Activated naive CD4-positive, alpha-beta T cell treated with anti-CD3 and anti-CD28 coated beads for 36 hours (primary cell): ENCODE measurements at regions not wholly inside any gene's neighbourhood (a gene's known extent, or its start where the extent isn't known, plus 50 kb on each side); places are given as distances from the start of the nearest gene placed in this dataset.
A peak's percentile ranks its signal among the peaks of the same experiment; 100 is the strongest.

Experiments used
- CTCF ChIA-PET: fragments of 350-600 bp; sonication (Branson Sonifier 250); formaldehyde crosslinking; loops from one replicate; lab custom pipeline; 2021; ENCODE audit warnings: antibody characterized with exemption; lab: Charles Lee
- DNase-seq: peaks from one replicate; pipeline ENCODE4 v3.0.0-alpha.2; 2020
- H3K27ac Mint-ChIP-seq: one replicate; pipeline ENCODE4 v1.8.0; 2021; ENCODE audit warnings: mild to moderate bottlenecking, mixed read lengths
- H3K27me3 Mint-ChIP-seq: one replicate; pipeline ENCODE4 v1.8.0; 2021; ENCODE audit warnings: low read depth, mixed read lengths
- H3K36me3 Mint-ChIP-seq: one replicate; pipeline ENCODE4 v1.8.0; 2021; ENCODE audit warnings: low read depth, mixed read lengths
- H3K4me1 Mint-ChIP-seq: one replicate; pipeline ENCODE4 v1.8.0; 2021; ENCODE audit warnings: low read depth, mixed read lengths
- H3K4me3 Mint-ChIP-seq: one replicate; pipeline ENCODE4 v1.8.0; 2021; ENCODE audit warnings: mild to moderate bottlenecking, moderate library complexity, mixed read lengths
- H3K9me3 Mint-ChIP-seq: one replicate; pipeline ENCODE4 v1.8.0; 2021; ENCODE audit warnings: mixed read lengths
- intact Hi-C: fragments of 100-400 bp; cut with micrococcal nuclease; formaldehyde crosslinking; loops from one replicate; pipeline ENCODE4 v1.15.1; 2023

DNA sequence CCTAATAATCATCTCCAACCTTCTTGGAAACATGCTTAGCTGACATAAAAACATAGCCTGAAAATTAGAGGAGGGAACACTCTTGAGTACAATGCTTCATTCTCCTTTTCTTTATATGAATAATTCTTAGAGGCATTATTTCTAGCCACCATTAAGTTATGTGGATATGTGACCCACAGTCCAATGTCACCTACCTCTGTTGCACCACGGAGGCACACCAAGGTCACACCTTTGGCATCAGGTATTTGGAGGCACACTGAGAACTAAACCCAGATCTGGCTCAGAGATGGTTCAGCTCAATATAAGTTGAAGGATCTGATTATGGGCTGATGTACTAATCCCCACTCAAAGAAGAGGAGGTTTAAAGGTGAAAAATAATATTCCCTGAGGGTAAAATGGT, 385.1 kb downstream of the POM121L12 start:
- Mint-ChIP-seq H3K9me3 (peaks cover 21% of the 10 kb centered on the region), H3K4me1 (no peaks in the 10 kb centered on the region), H3K27me3 (no peaks in the 10 kb centered on the region), H3K27ac (no peak overlapping the region), H3K4me3 (no peak overlapping the region), H3K36me3 (no peaks in the 10 kb centered on the region)
- DNase-seq: no peak
- intact Hi-C loops: no loop called here
- CTCF ChIA-PET: no interaction called here

GRCh38 chr7:53422291-53422690, 386.9 kb downstream of the POM121L12 start:
- no peak overlapping the region for H3K4me3 Mint-ChIP-seq
- peaks cover 12% of the 10 kb centered on the region for H3K9me3 Mint-ChIP-seq
- H3K4me1 Mint-ChIP-seq: no peaks in the 10 kb centered on the region
- H3K27me3 Mint-ChIP-seq: no peaks in the 10 kb centered on the region
- no peak overlapping the region for H3K27ac Mint-ChIP-seq
- CTCF ChIA-PET: no interaction called here
- no peak for DNase-seq
- no peaks in the 10 kb centered on the region for H3K36me3 Mint-ChIP-seq
- intact Hi-C loops: no loop called here

GRCh38 chr7:53426145-53426750, 390.8 kb downstream of the POM121L12 start:
- H3K9me3 Mint-ChIP-seq: peaks cover 5% of the 10 kb centered on the region
- CTCF ChIA-PET: no interaction called here
- no peaks in the 10 kb centered on the region for H3K36me3 Mint-ChIP-seq
- no peak overlapping the region for H3K4me3 Mint-ChIP-seq
- no peaks in the 10 kb centered on the region for H3K27me3 Mint-ChIP-seq
- no peak for DNase-seq
- intact Hi-C loops: no loop called here
- peak overlapping the region; percentile 29 for H3K27ac Mint-ChIP-seq
- H3K4me1 Mint-ChIP-seq: no peaks in the 10 kb centered on the region

GRCh38 chr7:53428045-53428444, 392.6 kb downstream of the POM121L12 start:
- H3K4me3 Mint-ChIP-seq: no peak overlapping the region
- no peaks in the 10 kb centered on the region for H3K27me3 Mint-ChIP-seq
- peaks cover 5% of the 10 kb centered on the region for H3K9me3 Mint-ChIP-seq
- intact Hi-C loops: no loop called here
- no peaks in the 10 kb centered on the region for H3K36me3 Mint-ChIP-seq
- no peaks in the 10 kb centered on the region for H3K4me1 Mint-ChIP-seq
- no peak for DNase-seq
- CTCF ChIA-PET: no interaction called here
- H3K27ac Mint-ChIP-seq: no peak overlapping the region

- CTCF ChIA-PET: no interaction called here
- Mint-ChIP-seq H3K4me1 (no peaks in the 10 kb centered on the region), H3K36me3 (no peaks in the 10 kb centered on the region), H3K27me3 (no peaks in the 10 kb centered on the region), H3K4me3 (no peak overlapping the region), H3K9me3 (peaks cover 6% of the 10 kb centered on the region), H3K27ac (no peak overlapping the region)
- no peak for DNase-seq
- intact Hi-C loops: no loop called here
Measured at GRCh38 chr7:53431901-53432300, 396.5 kb downstream of the POM121L12 start.

- H3K4me1 Mint-ChIP-seq: no peaks in the 10 kb centered on the region
- intact Hi-C loops: no loop called here
Measured at GRCh38 chr7:53437336-53437735, 401.9 kb downstream of the POM121L12 start.

DNA sequence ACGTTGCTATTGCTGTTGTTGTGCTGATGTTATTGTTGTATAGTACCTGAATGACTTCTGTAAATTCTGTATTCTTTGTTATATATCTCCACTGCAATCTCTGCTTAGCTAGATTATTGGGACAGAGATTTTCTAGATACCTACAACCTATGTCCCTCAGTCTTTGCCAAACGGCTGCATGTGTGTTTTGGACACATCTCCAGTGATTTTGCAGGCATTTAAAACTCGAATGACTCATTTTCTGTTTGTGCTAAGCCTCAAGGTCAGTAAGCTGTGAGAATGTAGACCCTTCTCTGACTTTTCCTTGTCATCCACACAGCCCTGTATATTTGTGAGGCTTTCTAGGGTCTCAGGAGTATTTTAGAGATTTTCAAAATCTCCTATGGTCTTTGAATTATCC, 410.7 kb downstream of the POM121L12 start:
- Mint-ChIP-seq H3K9me3 (peaks cover 10% of the 10 kb centered on the region), H3K27ac (no peak overlapping the region), H3K4me1 (no peaks in the 10 kb centered on the region), H3K36me3 (no peaks in the 10 kb centered on the region), H3K4me3 (no peak overlapping the region), H3K27me3 (no peaks in the 10 kb centered on the region)
- intact Hi-C loops: no loop called here
- CTCF ChIA-PET: no interaction called here
- DNase-seq: no peak

More at GRCh38 chr7:53437336-53437735, 401.9 kb downstream of the POM121L12 start:
- H3K9me3 Mint-ChIP-seq: peaks cover 5% of the 10 kb centered on the region
- DNase-seq: no peak
- no peaks in the 10 kb centered on the region for H3K27me3 Mint-ChIP-seq
- no peak overlapping the region for H3K27ac Mint-ChIP-seq
- CTCF ChIA-PET: no interaction called here
- H3K4me3 Mint-ChIP-seq: no peak overlapping the region
- no peaks in the 10 kb centered on the region for H3K36me3 Mint-ChIP-seq

DNA sequence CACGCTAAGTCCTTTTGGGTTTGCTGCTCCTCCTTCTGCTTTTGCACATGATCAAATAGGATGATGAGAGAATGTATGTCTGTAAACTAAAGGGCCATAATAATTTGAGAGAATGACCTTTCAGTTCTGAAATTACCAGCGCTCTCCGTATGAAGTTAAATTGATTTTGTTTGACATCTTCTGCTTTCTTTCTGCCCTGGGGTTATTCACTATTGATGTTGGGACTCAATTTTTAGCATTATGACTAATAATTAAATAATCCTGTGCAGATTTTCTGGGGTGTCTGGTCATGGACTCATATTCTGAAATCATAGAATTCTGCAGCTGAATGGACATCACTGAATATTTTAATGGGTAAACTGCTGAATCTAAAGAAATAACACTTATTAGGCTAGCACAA, 423.2 kb downstream of the POM121L12 start:
- Mint-ChIP-seq H3K4me3 (no peak overlapping the region), H3K36me3 (no peaks in the 10 kb centered on the region), H3K27ac (no peak overlapping the region), H3K27me3 (no peaks in the 10 kb centered on the region), H3K9me3 (peaks cover 4% of the 10 kb centered on the region), H3K4me1 (no peaks in the 10 kb centered on the region)
- intact Hi-C loops: no loop called here
- no peak for DNase-seq
- CTCF ChIA-PET: no interaction called here

DNA sequence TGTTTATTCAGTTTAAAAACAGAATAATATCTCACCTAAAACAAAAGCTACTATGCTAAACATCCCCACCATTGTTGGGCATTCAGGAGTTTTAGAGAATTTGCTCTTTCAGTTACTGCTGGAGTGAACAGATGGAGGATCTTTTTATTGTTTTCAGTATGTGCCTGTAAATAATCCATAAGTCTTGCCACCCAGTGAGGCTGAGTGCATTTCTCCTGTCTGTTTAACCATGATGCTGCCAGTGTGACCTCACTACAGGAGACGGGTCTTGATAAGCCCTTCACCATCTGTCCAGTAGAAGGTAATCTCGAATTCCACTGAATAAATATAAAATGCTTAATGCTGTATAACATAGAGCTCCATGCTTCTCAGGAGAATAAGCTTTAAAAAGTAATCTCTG, 430.9 kb downstream of the POM121L12 start:
- no peak for DNase-seq
- H3K4me1 Mint-ChIP-seq: no peaks in the 10 kb centered on the region
- intact Hi-C loops: no loop called here
- H3K27me3 Mint-ChIP-seq: no peaks in the 10 kb centered on the region
- H3K36me3 Mint-ChIP-seq: no peaks in the 10 kb centered on the region
- CTCF ChIA-PET: interaction anchor here (0.6 kb wide), 1 partner anchor 496 kb away, joined by 3 read pairs; no protein-coding TSS in a partner anchor
- H3K9me3 Mint-ChIP-seq: peaks cover 17% of the 10 kb centered on the region
- H3K4me3 Mint-ChIP-seq: no peak overlapping the region
- no peak overlapping the region for H3K27ac Mint-ChIP-seq

GRCh38 chr7:53470336-53470970, 435.0 kb downstream of the POM121L12 start:
- Mint-ChIP-seq H3K9me3 (peaks cover 9% of the 10 kb centered on the region), H3K4me1 (no peaks in the 10 kb centered on the region), H3K36me3 (no peaks in the 10 kb centered on the region), H3K4me3 (no peak overlapping the region), H3K27me3 (no peaks in the 10 kb centered on the region), H3K27ac (no peak overlapping the region)
- intact Hi-C loops: no loop called here
- CTCF ChIA-PET: no interaction called here
- DNase-seq: no peak

DNA sequence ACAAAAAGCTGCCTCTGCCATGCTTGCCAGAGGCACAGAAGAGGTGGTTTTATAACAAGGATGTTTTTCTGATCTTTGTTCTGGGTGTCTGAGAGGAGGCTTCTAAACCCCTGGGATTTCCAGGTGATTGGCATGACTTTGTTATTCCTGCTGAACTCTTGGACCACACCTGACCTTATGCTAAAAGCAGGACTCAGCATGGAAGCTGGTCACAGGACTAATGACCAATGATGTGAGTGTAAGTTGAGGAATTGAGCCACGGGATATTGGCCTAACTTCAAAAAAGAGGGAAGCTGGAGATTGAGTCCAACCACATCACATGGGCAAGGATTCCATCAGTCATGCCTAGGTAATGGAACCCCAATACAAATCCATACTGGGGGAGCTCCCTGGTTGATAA, 437.9 kb downstream of the POM121L12 start:
- intact Hi-C loops: no loop called here
- H3K27ac Mint-ChIP-seq: no peak overlapping the region
- H3K9me3 Mint-ChIP-seq: peaks cover 8% of the 10 kb centered on the region
- no peaks in the 10 kb centered on the region for H3K36me3 Mint-ChIP-seq
- DNase-seq: no peak
- CTCF ChIA-PET: no interaction called here
- H3K27me3 Mint-ChIP-seq: no peaks in the 10 kb centered on the region
- H3K4me3 Mint-ChIP-seq: no peak overlapping the region
- no peaks in the 10 kb centered on the region for H3K4me1 Mint-ChIP-seq

DNA sequence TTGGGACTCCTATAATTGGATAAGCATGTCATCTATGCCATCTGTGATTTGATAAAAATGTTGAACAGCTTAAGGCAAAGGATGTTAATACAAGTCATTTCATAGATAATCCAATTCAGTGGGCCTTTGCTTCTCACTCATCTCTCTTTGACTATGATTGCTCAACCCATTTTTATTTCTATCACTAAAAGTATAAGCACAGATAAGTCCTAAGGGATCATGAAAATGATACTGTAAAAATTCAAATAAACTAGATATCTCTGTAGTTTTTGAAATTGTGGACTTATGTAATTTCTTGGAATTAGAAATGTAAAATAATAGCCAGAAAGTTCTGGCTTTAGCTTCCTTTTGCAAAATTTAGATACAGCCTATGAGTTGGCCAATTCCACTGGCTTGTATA, 440.3 kb downstream of the POM121L12 start:
- Mint-ChIP-seq H3K9me3 (peaks cover 12% of the 10 kb centered on the region), H3K4me1 (no peaks in the 10 kb centered on the region), H3K4me3 (no peak overlapping the region), H3K27ac (no peak overlapping the region), H3K36me3 (no peaks in the 10 kb centered on the region), H3K27me3 (no peaks in the 10 kb centered on the region)
- intact Hi-C loops: no loop called here
- CTCF ChIA-PET: no interaction called here
- no peak for DNase-seq

DNA sequence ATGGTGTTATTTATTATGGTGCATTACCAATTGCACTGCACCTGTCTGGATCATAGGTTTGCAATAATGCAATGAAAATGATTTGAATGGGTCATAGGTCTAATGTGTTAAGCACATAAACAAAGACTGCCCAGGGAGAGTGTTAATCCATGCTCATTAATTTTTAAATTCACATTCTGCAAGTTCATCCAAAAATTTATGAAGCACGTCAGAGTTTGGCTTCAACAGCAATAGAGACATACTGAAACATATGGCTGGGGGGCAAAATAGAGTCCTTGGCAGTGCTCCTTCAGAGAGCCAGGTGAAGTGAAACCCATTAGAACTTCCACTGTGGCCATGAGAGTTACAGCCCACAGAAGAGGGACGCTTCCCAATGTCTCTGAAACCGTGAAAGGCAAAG, 441.1 kb downstream of the POM121L12 start:
- H3K27ac Mint-ChIP-seq: no peak overlapping the region
- CTCF ChIA-PET: no interaction called here
- H3K4me3 Mint-ChIP-seq: no peak overlapping the region
- H3K36me3 Mint-ChIP-seq: no peaks in the 10 kb centered on the region
- no peak for DNase-seq
- intact Hi-C loops: no loop called here
- no peaks in the 10 kb centered on the region for H3K27me3 Mint-ChIP-seq
- H3K9me3 Mint-ChIP-seq: peaks cover 12% of the 10 kb centered on the region
- no peaks in the 10 kb centered on the region for H3K4me1 Mint-ChIP-seq
